Fibroblast of lung (primary cell): ENCODE measurements at regions not wholly inside any gene's neighbourhood (a gene's known extent, or its start where the extent isn't known, plus 50 kb on each side); places are given as distances from the start of the nearest gene placed in this dataset.

Source experiments
- EZH2 ChIP-seq: IDR thresholded peaks from 2 replicates; pipeline ENCODE4 v1.5.1; 2012; ENCODE audit warnings: low read length, control low read depth, mild to moderate bottlenecking; ENCODE audit errors: missing control alignments
- TF ChIP-seq, protein P1 (sequence below), 2 donors: IDR thresholded peaks in 1 of 2; conservative IDR thresholded peaks in 1 of 2; 1 replicate in 1 of 2; 2 replicates in 1 of 2; pipeline ENCODE4 v1.5.1; 2011 to 2012; ENCODE audit warnings: low read length in 2 of 2, control low read depth in 1 of 2, inconsistent platforms in 1 of 2, low read depth in 1 of 2, mild to moderate bottlenecking in 1 of 2

DNA sequence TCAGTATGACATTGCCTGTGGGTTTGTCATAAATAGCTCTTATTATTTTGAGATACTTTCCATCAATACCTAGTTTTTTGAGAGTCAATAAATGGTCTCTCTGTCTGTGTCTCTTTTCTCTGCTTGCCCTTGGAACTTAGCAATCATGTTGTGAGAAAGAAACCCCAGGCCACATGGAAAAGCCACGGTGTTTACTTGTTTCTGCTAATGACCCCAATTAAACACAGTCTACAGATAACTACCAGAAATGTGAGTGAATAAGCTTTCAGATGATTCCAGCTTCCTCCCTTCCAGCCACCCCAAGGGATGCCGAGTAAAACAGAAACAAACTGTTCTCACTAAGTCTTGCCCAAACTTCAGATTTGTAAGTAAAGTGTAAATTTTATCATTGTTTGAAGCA is 584.9 kb downstream of the MAT2B start:
- TF ChIP-seq, protein P1, sequence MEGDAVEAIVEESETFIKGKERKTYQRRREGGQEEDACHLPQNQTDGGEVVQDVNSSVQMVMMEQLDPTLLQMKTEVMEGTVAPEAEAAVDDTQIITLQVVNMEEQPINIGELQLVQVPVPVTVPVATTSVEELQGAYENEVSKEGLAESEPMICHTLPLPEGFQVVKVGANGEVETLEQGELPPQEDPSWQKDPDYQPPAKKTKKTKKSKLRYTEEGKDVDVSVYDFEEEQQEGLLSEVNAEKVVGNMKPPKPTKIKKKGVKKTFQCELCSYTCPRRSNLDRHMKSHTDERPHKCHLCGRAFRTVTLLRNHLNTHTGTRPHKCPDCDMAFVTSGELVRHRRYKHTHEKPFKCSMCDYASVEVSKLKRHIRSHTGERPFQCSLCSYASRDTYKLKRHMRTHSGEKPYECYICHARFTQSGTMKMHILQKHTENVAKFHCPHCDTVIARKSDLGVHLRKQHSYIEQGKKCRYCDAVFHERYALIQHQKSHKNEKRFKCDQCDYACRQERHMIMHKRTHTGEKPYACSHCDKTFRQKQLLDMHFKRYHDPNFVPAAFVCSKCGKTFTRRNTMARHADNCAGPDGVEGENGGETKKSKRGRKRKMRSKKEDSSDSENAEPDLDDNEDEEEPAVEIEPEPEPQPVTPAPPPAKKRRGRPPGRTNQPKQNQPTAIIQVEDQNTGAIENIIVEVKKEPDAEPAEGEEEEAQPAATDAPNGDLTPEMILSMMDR (conservative IDR thresholded peaks at IDR 0.05 in 1 of 2, IDR thresholded peaks at IDR 0.05 in 1 of 2; ENCODE audit: low read depth in 1 of 2, low read length in 2 of 2) = no peak
- no peak for TF ChIP-seq EZH2
